ENCODE measurements at regions not wholly inside any gene's neighbourhood (a gene's known extent, or its start where the extent isn't known, plus 50 kb on each side); places are given as distances from the start of the nearest gene placed in this dataset.

DNA sequence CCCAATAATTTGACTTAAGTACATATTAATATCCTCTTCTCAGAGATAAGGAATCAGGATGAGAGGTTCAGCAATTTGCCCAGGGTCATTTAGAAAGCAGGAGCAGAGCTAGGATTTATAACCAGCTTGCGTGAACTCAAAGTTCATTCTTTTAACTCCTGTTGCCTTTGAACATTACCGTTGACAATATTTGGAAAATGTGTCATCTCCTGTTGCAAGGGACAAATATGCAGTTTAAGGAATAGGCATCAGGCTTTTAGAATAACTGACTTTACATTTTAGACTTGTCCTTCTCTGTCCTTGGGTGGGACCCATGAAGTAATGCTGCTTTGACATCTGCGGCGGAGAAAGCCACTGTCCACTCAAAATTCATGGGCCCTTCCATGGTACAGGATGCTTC, 252.2 kb upstream of the RGMA start:
- H3K4me3 ChIP-seq, result no peak overlapping the region
- ChIA-PET POLR2A (interaction anchor here (0.6 kb wide), 1 partner anchor 215 kb away, joined by 3 read pairs; no protein-coding TSS in a partner anchor), CTCF (ENCODE audit: low intra/inter-chr PET ratio) (no interaction called here)
- in situ Hi-C loops (cut with MboI), result no loop called here
- no peaks in the 10 kb centered on the region for H3K79me2 ChIP-seq (ENCODE audit: control insufficient read depth, insufficient read depth, low read length)
- H3K9ac ChIP-seq (ENCODE audit: insufficient read depth in 1 of 2, low read depth in 2 of 2, low read length in 2 of 2), result no peak overlapping the region
- no peaks in the 10 kb centered on the region for H3K4me1 ChIP-seq (replicated peaks in 1 of 2; ENCODE audit: control insufficient read depth in 2 of 2, insufficient read depth in 2 of 2, low read length in 2 of 2)
- peaks cover 0 to 9% of the 10 kb centered on the region in 2 experiments; a peak in 1 of 5 replicates for H3K27me3 ChIP-seq (ENCODE audit: control insufficient read depth in 2 of 2, insufficient read depth in 2 of 2, low read length in 2 of 2)
- FAIRE-seq (no peak), ATAC-seq (no peak), DNase-seq (ENCODE audit: extremely low read depth in 1 of 4, low spot score in 3 of 4) (no peak)
- WGBS (ENCODE audit: insufficient coverage, low coverage, missing lambda C conversion rate), result 0% methylated on average over 4 of the region's 4 CpGs
- no peaks in the 10 kb centered on the region for H3K9me1 ChIP-seq (ENCODE audit: control insufficient read depth, insufficient read depth, low read length)
- H3K4me2 ChIP-seq (ENCODE audit: insufficient read depth, low read length), result no peak overlapping the region
- intact Hi-C loops (cut with micrococcal nuclease), result no loop called here
- no peak overlapping the region for H3K27ac ChIP-seq (ENCODE audit: extremely low read depth, low read depth, low read length)
- no peaks in the 10 kb centered on the region for H3K9me3 ChIP-seq (replicated peaks; ENCODE audit: control insufficient read depth, insufficient read depth, low read depth, low read length)
- no peak overlapping the region for H2AFZ ChIP-seq (ENCODE audit: low read depth, low read length)
- H3K36me3 ChIP-seq (ENCODE audit: control insufficient read depth, insufficient read depth, low read length), result no peaks in the 10 kb centered on the region
- no peaks in the 10 kb centered on the region for H4K20me1 ChIP-seq (replicated peaks; ENCODE audit: control insufficient read depth, insufficient read depth, low read length)
- no TSS peak for BruUV-seq (replicated peaks)
- TF ChIP-seq CBX2 (IDR thresholded peaks at IDR 0.05; ENCODE audit: insufficient read depth, low read length, poor library complexity, severe bottlenecking) (no peak), KAT2B (IDR thresholded peaks at IDR 0.05; ENCODE audit: low read depth, low read length) (no peak), ZNF324 (CRISPR knock-in tag; IDR thresholded peaks at IDR 0.05) (no peak), TAL1 (IDR thresholded peaks at IDR 0.05) (no peak), ATF1 (CRISPR knock-in tag; IDR thresholded peaks at IDR 0.05) (no peak), ATF1 (tag; IDR thresholded peaks at IDR 0.05) (no peak)
- TF ChIP-seq, protein P1, sequence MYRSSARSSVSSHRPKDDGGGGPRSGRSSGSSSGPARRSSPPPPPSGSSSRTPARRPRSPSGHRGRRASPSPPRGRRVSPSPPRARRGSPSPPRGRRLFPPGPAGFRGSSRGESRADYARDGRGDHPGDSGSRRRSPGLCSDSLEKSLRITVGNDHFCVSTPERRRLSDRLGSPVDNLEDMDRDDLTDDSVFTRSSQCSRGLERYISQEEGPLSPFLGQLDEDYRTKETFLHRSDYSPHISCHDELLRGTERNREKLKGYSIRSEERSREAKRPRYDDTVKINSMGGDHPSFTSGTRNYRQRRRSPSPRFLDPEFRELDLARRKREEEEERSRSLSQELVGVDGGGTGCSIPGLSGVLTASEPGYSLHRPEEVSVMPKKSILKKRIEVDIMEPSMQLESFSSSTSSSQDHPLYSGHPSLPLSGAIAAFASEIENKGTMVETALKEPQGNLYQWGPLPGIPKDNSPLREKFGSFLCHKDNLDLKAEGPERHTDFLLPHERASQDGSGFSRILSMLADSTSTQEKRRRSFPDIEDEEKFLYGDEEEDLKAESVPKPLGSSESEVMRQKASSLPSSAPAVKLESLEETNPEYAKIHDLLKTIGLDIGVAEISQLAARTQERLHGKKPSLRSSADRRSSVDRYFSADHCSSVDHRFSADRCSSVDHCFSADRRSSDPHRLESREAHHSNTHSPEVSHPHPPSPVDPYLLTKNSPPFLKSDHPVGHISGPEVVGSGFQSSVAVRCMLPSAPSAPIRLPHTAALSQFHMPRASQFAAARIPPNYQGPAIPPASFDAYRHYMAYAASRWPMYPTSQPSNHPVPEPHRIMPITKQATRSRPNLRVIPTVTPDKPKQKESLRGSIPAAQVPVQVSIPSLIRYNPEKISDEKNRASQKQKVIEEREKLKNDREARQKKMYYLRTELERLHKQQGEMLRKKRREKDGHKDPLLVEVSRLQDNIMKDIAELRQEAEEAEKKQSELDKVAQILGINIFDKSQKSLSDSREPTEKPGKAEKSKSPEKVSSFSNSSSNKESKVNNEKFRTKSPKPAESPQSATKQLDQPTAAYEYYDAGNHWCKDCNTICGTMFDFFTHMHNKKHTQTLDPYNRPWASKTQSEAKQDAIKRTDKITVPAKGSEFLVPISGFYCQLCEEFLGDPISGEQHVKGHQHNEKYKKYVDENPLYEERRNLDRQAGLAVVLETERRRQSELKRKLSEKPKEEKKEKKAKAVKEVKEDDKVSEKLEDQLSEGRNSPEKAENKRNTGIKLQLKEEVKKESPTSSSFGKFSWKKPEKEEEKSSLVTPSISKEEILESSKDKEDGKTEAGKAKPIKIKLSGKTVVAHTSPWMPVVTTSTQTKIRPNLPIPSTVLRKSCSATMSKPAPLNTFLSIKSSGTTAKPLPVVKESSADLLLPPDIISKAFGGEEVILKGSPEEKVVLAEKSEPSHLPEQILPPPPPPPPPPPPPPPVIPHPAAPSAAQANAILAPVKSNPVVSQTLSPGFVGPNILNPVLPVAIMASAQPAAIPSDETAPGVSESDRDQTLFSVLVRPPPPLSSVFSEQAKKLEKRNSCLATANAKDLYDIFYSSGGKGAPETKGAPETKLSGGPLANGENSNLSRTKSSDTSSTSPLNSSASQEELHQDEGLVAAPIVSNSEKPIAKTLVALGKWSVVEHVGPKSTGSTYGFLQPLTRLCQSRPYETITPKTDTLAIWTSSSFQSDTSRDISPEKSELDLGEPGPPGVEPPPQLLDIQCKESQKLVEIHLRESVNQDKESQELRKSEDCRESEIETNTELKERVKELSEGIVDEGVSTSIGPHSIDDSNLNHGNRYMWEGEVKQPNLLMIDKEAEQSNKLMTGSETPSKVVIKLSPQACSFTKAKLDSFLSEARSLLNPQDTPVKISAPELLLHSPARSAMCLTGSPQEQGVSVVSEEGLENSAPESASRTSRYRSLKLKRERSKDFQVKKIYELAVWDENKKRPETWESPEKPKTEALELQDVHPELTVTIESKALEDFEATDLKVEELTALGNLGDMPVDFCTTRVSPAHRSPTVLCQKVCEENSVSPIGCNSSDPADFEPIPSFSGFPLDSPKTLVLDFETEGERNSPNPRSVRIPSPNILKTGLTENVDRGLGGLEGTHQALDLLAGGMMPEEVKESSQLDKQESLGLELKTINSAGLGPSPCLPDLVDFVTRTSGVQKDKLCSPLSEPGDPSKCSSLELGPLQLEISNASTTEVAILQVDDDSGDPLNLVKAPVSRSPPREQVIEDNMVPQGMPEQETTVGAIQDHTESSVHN (IDR thresholded peaks at IDR 0.05; ENCODE audit: borderline replicate concordance in 1 of 2, low read depth in 1 of 2), result no peak
- TF ChIP-seq, protein P2, sequence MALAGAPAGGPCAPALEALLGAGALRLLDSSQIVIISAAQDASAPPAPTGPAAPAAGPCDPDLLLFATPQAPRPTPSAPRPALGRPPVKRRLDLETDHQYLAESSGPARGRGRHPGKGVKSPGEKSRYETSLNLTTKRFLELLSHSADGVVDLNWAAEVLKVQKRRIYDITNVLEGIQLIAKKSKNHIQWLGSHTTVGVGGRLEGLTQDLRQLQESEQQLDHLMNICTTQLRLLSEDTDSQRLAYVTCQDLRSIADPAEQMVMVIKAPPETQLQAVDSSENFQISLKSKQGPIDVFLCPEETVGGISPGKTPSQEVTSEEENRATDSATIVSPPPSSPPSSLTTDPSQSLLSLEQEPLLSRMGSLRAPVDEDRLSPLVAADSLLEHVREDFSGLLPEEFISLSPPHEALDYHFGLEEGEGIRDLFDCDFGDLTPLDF (CRISPR knock-in tag; IDR thresholded peaks at IDR 0.05), result no peak
- TF ChIP-seq, protein P3, sequence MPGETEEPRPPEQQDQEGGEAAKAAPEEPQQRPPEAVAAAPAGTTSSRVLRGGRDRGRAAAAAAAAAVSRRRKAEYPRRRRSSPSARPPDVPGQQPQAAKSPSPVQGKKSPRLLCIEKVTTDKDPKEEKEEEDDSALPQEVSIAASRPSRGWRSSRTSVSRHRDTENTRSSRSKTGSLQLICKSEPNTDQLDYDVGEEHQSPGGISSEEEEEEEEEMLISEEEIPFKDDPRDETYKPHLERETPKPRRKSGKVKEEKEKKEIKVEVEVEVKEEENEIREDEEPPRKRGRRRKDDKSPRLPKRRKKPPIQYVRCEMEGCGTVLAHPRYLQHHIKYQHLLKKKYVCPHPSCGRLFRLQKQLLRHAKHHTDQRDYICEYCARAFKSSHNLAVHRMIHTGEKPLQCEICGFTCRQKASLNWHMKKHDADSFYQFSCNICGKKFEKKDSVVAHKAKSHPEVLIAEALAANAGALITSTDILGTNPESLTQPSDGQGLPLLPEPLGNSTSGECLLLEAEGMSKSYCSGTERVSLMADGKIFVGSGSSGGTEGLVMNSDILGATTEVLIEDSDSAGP (CRISPR knock-in tag; IDR thresholded peaks at IDR 0.05), result no peak
- TF ChIP-seq, protein P4, sequence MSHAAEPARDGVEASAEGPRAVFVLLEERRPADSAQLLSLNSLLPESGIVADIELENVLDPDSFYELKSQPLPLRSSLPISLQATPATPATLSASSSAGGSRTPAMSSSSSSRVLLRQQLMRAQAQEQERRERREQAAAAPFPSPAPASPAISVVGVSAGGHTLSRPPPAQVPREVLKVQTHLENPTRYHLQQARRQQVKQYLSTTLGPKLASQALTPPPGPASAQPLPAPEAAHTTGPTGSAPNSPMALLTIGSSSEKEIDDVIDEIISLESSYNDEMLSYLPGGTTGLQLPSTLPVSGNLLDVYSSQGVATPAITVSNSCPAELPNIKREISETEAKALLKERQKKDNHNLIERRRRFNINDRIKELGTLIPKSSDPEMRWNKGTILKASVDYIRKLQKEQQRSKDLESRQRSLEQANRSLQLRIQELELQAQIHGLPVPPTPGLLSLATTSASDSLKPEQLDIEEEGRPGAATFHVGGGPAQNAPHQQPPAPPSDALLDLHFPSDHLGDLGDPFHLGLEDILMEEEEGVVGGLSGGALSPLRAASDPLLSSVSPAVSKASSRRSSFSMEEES (CRISPR knock-in tag; IDR thresholded peaks at IDR 0.05), result no peak

Measured in K562 (cell line).